PC-9 (cell line): ENCODE measurements at regions not wholly inside any gene's neighbourhood (a gene's known extent, or its start where the extent isn't known, plus 50 kb on each side); places are given as distances from the start of the nearest gene placed in this dataset.
A peak's percentile ranks its signal among the peaks of the same experiment; 100 is the strongest.
"Not testable (repeated sequence)": the region's sequence is repeated elsewhere in the genome, so short reads cannot be mapped to it uniquely, and the experiment has no call there.

Experiments used
- BruUV-seq: library from RNA; stranded (reverse); fragments of 400-500 nt; replicated peaks from 2 replicates; lab custom pipeline; 2021; lab: Mats Ljungman, UMichigan
- CTCF ChIA-PET: fragments of 300-600 bp; sonication (Branson Sonifier 250); formaldehyde crosslinking; loops from one replicate; lab custom pipeline; 2022; ENCODE audit warnings: antibody characterized with exemption; lab: Charles Lee
- POLR2A ChIA-PET: fragments of 300-600 bp; sonication (Branson Sonifier 250); formaldehyde crosslinking; loops from one replicate; lab custom pipeline; 2022; ENCODE audit warnings: antibody characterized with exemption; ENCODE audit not compliant: unreplicated experiment; lab: Charles Lee
- DNase-seq, 2 experiments: peaks; one replicate each; pipeline versions ENCODE4 v3.0.0 to v3.0.0-alpha.2; 2015 to 2022; ENCODE audit warnings: mixed read lengths in 1 of 2
- H2AFZ ChIP-seq: fragments of 200-600 bp; sonication (generic); 2 replicates; pipeline ENCODE4 v1.8.1; 2017; ENCODE audit warnings: antibody characterized with exemption
- H3F3A ChIP-seq: fragments of 200-600 bp; sonication (generic); 2 replicates; pipeline ENCODE4 v1.8.1; 2017; ENCODE audit warnings: antibody characterized with exemption, mild to moderate bottlenecking, low read depth; ENCODE audit not compliant: insufficient read depth
- H3K27ac ChIP-seq: fragments of 200-600 bp; sonication (generic); 2 replicates; pipeline ENCODE4 v1.6.1; 2016; ENCODE audit warnings: mixed run types
- H3K27me3 ChIP-seq: fragments of 200-600 bp; sonication (generic); 2 replicates; pipeline ENCODE4 v1.6.1; 2016; ENCODE audit warnings: low read depth, mixed run types; ENCODE audit not compliant: insufficient read depth
- H3K36me3 ChIP-seq: fragments of 200-600 bp; sonication (generic); 2 replicates; pipeline ENCODE4 v1.6.1; 2016; ENCODE audit warnings: low read depth, mixed run types
- H3K4me1 ChIP-seq: fragments of 200-600 bp; sonication (generic); replicated peaks from 2 replicates; pipeline ENCODE4 v1.6.1; 2016; ENCODE audit warnings: mixed run types; ENCODE audit not compliant: insufficient read depth
- H3K4me2 ChIP-seq: fragments of 200-600 bp; sonication (generic); 2 replicates; pipeline ENCODE4 v1.6.1; 2017; ENCODE audit warnings: mixed run types
- H3K4me3 ChIP-seq: fragments of 200-600 bp; sonication (generic); 2 replicates; pipeline ENCODE4 v1.6.1; 2016; ENCODE audit warnings: mixed run types
- H3K79me2 ChIP-seq: fragments of 200-600 bp; sonication (generic); 2 replicates; pipeline ENCODE4 v1.6.1; 2017; ENCODE audit warnings: low read depth, mixed run types
- H3K9me2 ChIP-seq: fragments of 200-600 bp; sonication (generic); 2 replicates; pipeline ENCODE4 v1.8.1; 2017; ENCODE audit warnings: mild to moderate bottlenecking; ENCODE audit not compliant: insufficient read depth
- H3K9me3 ChIP-seq: fragments of 200-600 bp; sonication (generic); 2 replicates; pipeline ENCODE4 v1.8.1; 2016; ENCODE audit warnings: low read depth; ENCODE audit not compliant: insufficient read depth
- H4K20me1 ChIP-seq: fragments of 200-600 bp; sonication (generic); 2 replicates; pipeline ENCODE4 v1.8.1; 2017; ENCODE audit not compliant: insufficient read depth
- intact Hi-C: fragments of 100-400 bp; cut with micrococcal nuclease; formaldehyde crosslinking; loops from one replicate; pipeline ENCODE4 v1.10.0; 2022; ENCODE audit not compliant: unreplicated experiment

DNA sequence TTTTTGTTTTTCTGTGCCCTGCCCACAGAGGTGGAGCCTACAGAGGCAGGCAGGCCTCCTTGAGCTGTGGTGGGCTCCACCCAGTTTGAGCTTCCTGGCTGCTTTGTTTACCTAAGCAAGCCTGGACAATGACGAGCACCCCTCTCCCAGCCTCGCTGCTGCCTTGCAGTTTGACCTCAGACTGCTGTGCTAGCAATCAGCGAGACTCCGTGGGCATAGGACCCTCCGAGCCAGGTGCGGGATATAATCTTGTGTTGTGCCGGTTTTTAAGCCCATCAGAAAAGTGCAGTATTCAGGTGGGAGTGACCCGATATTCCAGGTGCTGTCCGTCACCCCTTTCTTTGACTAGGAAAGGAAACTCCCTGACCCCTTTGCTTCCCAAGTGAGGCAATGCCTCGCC, 786.1 kb downstream of the OR4C45 start:
- intact Hi-C loops, H3K27me3 ChIP-seq, H3K27ac ChIP-seq, POLR2A ChIA-PET, H3K4me3 ChIP-seq, H2AFZ ChIP-seq, CTCF ChIA-PET, H4K20me1 ChIP-seq, H3K36me3 ChIP-seq, H3K4me1 ChIP-seq, H3K9me2 ChIP-seq, H3F3A ChIP-seq, BruUV-seq, H3K9me3 ChIP-seq, H3K79me2 ChIP-seq: not testable (repeated sequence)
- H3K4me2 ChIP-seq = peak overlapping the region; percentile 22; the same call in 1 of the 2 replicates
- DNase-seq = peak in 1 of 2 experiments; percentile 9
